AG09319 (cell line): ENCODE measurements at regions not wholly inside any gene's neighbourhood (a gene's known extent, or its start where the extent isn't known, plus 50 kb on each side); places are given as distances from the start of the nearest gene placed in this dataset.

Source experiments
- DNase-seq: peaks from one replicate; pipeline ENCODE4 v3.0.0-alpha.2; 2010; ENCODE audit warnings: low read depth; ENCODE audit errors: extremely low read depth
- CTCF ChIP-seq: IDR thresholded peaks from 2 replicates; pipeline ENCODE4 v1.5.1; 2011; ENCODE audit warnings: low read depth, mild to moderate bottlenecking, inconsistent platforms, low read length, moderate library complexity

GRCh38 chr10:10489805-10490571 lies 527.7 kb upstream of the CELF2 start:
- no peak for DNase-seq
- no peak for TF ChIP-seq CTCF

- no peak for TF ChIP-seq CTCF
- DNase-seq: no peak
Measured at GRCh38 chr10:10490581-10490980, 527.1 kb upstream of the CELF2 start.

DNA sequence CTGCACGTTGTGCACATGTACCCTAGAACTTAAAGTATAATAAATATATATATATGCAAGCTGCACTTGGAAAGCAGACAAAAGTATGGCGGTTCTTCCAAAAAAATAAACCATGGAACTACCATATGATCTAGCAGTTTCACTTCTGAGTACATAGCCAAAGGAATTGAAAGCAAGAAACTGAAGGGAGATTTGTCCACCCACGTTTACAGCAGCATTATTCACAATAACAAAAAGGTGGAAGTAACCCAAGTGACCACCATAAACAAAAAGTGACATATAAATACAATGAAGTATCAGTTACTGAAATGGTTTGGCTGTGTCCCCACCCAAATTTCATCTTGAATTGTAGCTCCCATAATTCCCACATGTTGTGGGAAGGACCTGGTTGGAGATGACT lies 525.3 kb upstream of the CELF2 start:
- no peak for DNase-seq
- TF ChIP-seq CTCF: no peak

GRCh38 chr10:10493833-10494232 lies 523.8 kb upstream of the CELF2 start:
- no peak for TF ChIP-seq CTCF
- DNase-seq: no peak

GRCh38 chr10:10497245-10497644 lies 520.4 kb upstream of the CELF2 start:
- DNase-seq: no peak
- TF ChIP-seq CTCF: no peak

GRCh38 chr10:10498781-10499180 lies 518.9 kb upstream of the CELF2 start:
- no peak for TF ChIP-seq CTCF
- DNase-seq: no peak

DNA sequence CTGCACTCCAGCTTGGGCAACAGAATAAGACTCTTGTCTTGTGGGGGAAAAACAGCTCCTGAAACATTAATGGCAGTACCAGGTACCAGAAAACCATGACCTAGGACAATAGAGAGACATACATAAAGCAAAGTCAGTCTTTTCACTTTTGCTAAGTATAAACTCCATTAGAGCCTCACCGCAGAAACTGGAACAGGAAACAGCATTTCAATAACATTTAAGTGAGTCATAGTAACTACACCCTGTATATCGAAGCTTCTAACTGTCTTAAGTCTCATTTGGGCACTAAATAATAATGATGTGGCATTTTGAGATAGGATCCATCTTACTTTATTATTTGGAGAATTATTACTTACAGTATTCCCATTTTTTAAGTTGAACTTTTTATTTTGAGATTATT lies 517.8 kb upstream of the CELF2 start:
- no peak for TF ChIP-seq CTCF
- DNase-seq: no peak
